Mesenchymal stem cell (in vitro differentiated cells and primary cell): ENCODE measurements at regions not wholly inside any gene's neighbourhood (a gene's known extent, or its start where the extent isn't known, plus 50 kb on each side); places are given as distances from the start of the nearest gene placed in this dataset.

Source experiments
- DNase-seq: peaks from one replicate; pipeline ENCODE4 v3.0.0-alpha.2; 2013
- H2AFZ ChIP-seq: one replicate; pipeline ENCODE4 v1.6.1; 2013; ENCODE audit warnings: low read depth, mild to moderate bottlenecking, control low read depth, inconsistent platforms, low read length, moderate library complexity
- H2AK5ac ChIP-seq: 2 replicates; pipeline ENCODE4 v1.6.1; 2013; ENCODE audit warnings: low read length, moderate library complexity, mild to moderate bottlenecking, inconsistent platforms; ENCODE audit not compliant: severe bottlenecking
- H2BK120ac ChIP-seq: one replicate; pipeline ENCODE4 v1.6.1; 2013; ENCODE audit warnings: low read depth, mild to moderate bottlenecking, inconsistent platforms, low read length, moderate library complexity
- H2BK12ac ChIP-seq, 2 experiments: one replicate each; pipeline ENCODE4 v1.6.1; 2013; ENCODE audit warnings: inconsistent platforms in 2 of 2, low read length in 2 of 2, mild to moderate bottlenecking in 2 of 2, moderate library complexity in 2 of 2, control low read depth in 1 of 2
- H2BK15ac ChIP-seq: one replicate; pipeline ENCODE4 v1.6.1; 2013; ENCODE audit warnings: mild to moderate bottlenecking, low read depth, inconsistent platforms; ENCODE audit not compliant: poor library complexity, severe bottlenecking
- H2BK5ac ChIP-seq: 2 replicates; pipeline ENCODE4 v1.6.1; 2013; ENCODE audit warnings: low read depth, mild to moderate bottlenecking, low read length, control low read depth, inconsistent platforms; ENCODE audit not compliant: poor library complexity, severe bottlenecking
- H3K14ac ChIP-seq, 2 experiments: one replicate each; pipeline ENCODE4 v1.6.1; 2013; ENCODE audit warnings: inconsistent platforms in 2 of 2, low read length in 2 of 2, control low read depth in 1 of 2, mild to moderate bottlenecking in 1 of 2, moderate library complexity in 1 of 2
- H3K18ac ChIP-seq, 2 experiments: one replicate each; pipeline ENCODE4 v1.6.1; 2013; ENCODE audit warnings: inconsistent platforms in 2 of 2, low read length in 2 of 2, control low read depth in 1 of 2, low read depth in 1 of 2, mild to moderate bottlenecking in 1 of 2
- H3K23ac ChIP-seq, 2 experiments: one replicate each; pipeline ENCODE4 v1.6.1; 2013; ENCODE audit warnings: inconsistent platforms in 2 of 2, low read length in 2 of 2, mild to moderate bottlenecking in 2 of 2, moderate library complexity in 2 of 2, control low read depth in 1 of 2
- H3K27ac ChIP-seq: 2 replicates; pipeline ENCODE4 v1.5.1; 2013; ENCODE audit warnings: mild to moderate bottlenecking, moderate library complexity, low read length, control low read depth, inconsistent platforms; ENCODE audit not compliant: poor library complexity, severe bottlenecking
- H3K27me3 ChIP-seq, 2 experiments: 2 replicates each; pipeline versions ENCODE4 v1.6.1 to v1.7.0; 2013; ENCODE audit warnings: low read length in 2 of 2, mild to moderate bottlenecking in 2 of 2, moderate library complexity in 2 of 2, control low read depth in 1 of 2, inconsistent platforms in 1 of 2; ENCODE audit not compliant: control insufficient read depth in 1 of 2, insufficient read depth in 1 of 2
- H3K36me3 ChIP-seq, 2 experiments: 2 replicates each; pipeline versions ENCODE4 v1.6.1 to v1.7.0; 2013; ENCODE audit warnings: low read length in 2 of 2, control low read depth in 1 of 2, inconsistent platforms in 1 of 2, low read depth in 1 of 2, mild to moderate bottlenecking in 1 of 2; ENCODE audit not compliant: insufficient read depth in 2 of 2, control insufficient read depth in 1 of 2
- H3K4ac ChIP-seq, 2 experiments: one replicate each; pipeline ENCODE4 v1.6.1; 2013; ENCODE audit warnings: inconsistent platforms in 2 of 2, low read length in 2 of 2, mild to moderate bottlenecking in 2 of 2, moderate library complexity in 2 of 2, control low read depth in 1 of 2, low read depth in 1 of 2
- H3K4me1 ChIP-seq: 2 replicates; pipeline ENCODE4 v1.6.1; 2013; ENCODE audit warnings: low read depth, low read length, control low read depth; ENCODE audit not compliant: control insufficient read depth, insufficient read depth
- H3K4me2 ChIP-seq: 2 replicates; pipeline ENCODE4 v1.6.1; 2013; ENCODE audit warnings: low read length, mild to moderate bottlenecking, inconsistent platforms; ENCODE audit not compliant: poor library complexity, severe bottlenecking
- H3K4me3 ChIP-seq, 2 experiments: 2 replicates each; pipeline versions ENCODE4 v1.5.1 to v1.7.0; 2013; ENCODE audit warnings: low read length in 2 of 2, mild to moderate bottlenecking in 2 of 2, control low read depth in 1 of 2, low read depth in 1 of 2; ENCODE audit not compliant: insufficient read depth in 1 of 2
- H3K79me1 ChIP-seq: replicated peaks from 2 replicates; pipeline ENCODE4 v1.6.1; 2013; ENCODE audit warnings: mild to moderate bottlenecking, control low read depth, low read length, inconsistent platforms; ENCODE audit not compliant: poor library complexity, severe bottlenecking
- H3K9ac ChIP-seq: 2 replicates; pipeline ENCODE4 v1.7.0; 2013; ENCODE audit warnings: mild to moderate bottlenecking, low read length, moderate library complexity
- H3K9me3 ChIP-seq: 2 replicates; pipeline ENCODE4 v1.7.0; 2013; ENCODE audit warnings: mild to moderate bottlenecking, low read length; ENCODE audit not compliant: control insufficient read depth
- H4K8ac ChIP-seq: one replicate; pipeline ENCODE4 v1.6.1; 2013; ENCODE audit warnings: inconsistent platforms, mild to moderate bottlenecking, low read length, moderate library complexity
- H4K91ac ChIP-seq: one replicate; pipeline ENCODE4 v1.6.1; 2013; ENCODE audit warnings: mild to moderate bottlenecking, low read length, inconsistent platforms
- WGBS: methylation state at CpG from one replicate; pipeline ENCODE4 v1.1.7; 2013; ENCODE audit warnings: mixed read lengths; 5-methylcytosine and 5-hydroxymethylcytosine counted together

- H3K9me3 ChIP-seq = no peaks in the 10 kb centered on the region
- H3K23ac ChIP-seq = no peak overlapping the region
- H3K36me3 ChIP-seq = no peaks in the 10 kb centered on the region
- no peak overlapping the region for H3K4me3 ChIP-seq
- no peak overlapping the region for H2BK12ac ChIP-seq
- H2BK5ac ChIP-seq = no peak overlapping the region
- no peak for DNase-seq
- H3K27me3 ChIP-seq = no peaks in the 10 kb centered on the region
- H3K79me1 ChIP-seq = no peaks in the 10 kb centered on the region
- no peak overlapping the region for H4K8ac ChIP-seq
- no peak overlapping the region for H2AK5ac ChIP-seq
- no peak overlapping the region for H3K4ac ChIP-seq
- H2BK120ac ChIP-seq = no peak overlapping the region
- H2AFZ ChIP-seq = no peak overlapping the region
- H3K18ac ChIP-seq = no peak overlapping the region
- H3K27ac ChIP-seq = no peak overlapping the region
- 85% methylated on average over 5 of the region's 5 CpGs for WGBS
- H3K4me2 ChIP-seq = no peak overlapping the region
- no peak overlapping the region for H2BK15ac ChIP-seq
- no peak overlapping the region for H4K91ac ChIP-seq
- peaks cover 2% of the 10 kb centered on the region for H3K4me1 ChIP-seq
- H3K14ac ChIP-seq = no peak overlapping the region
- peak overlapping the region; percentile 42 for H3K9ac ChIP-seq
These were observed 101.0 kb upstream of the STEAP1B start for GRCh38 chr7:22601003-22601402.

DNA sequence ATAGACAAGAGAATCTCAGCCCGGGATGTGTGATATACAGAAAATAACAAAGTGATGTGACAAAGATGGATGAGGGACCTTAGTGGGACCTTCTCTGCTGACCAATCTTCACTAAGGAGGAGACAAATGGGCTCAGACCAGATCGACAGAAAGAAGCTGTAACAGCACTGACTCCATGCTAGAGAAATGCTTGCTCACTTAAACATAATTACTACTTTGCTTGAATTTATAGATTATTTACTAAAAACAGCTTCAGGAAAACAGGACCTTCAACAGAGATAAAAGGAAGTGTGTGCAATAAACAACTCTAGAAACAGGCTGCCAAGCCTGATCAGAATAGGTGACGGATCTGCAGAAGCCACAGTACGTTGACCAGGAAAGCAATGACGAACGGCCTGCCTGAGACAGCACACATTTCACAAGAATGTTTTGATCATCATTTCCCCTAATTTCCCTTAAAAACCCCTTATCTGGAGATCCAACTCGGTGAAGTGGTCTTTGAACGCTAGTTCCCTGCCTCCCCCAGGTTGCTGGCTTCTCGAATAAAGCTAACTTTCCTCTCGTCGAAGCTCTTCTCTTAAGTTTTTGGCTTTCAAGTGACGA lies 98.4 kb upstream of the STEAP1B start:
- Histone ChIP-seq H4K8ac (peak overlapping the region; percentile 46), H2BK5ac (no peak overlapping the region), H4K91ac (no peak overlapping the region), H3K4me2 (no peak overlapping the region), H3K14ac (no peak overlapping the region), H3K36me3 (no peaks in the 10 kb centered on the region), H3K4me3 (no peak overlapping the region), H3K9ac (no peak overlapping the region), H3K4me1 (peaks cover 2% of the 10 kb centered on the region), H3K18ac (peak overlapping the region in 1 of 2 experiments; percentile 50), H2AK5ac (no peak overlapping the region), H2AFZ (no peak overlapping the region), H3K27ac (no peak overlapping the region), H2BK12ac (peak overlapping the region; percentile 59), H2BK120ac (peak overlapping the region; percentile 39), H3K9me3 (no peaks in the 10 kb centered on the region), H3K79me1 (no peaks in the 10 kb centered on the region), H3K27me3 (no peaks in the 10 kb centered on the region), H3K23ac (no peak overlapping the region), H3K4ac (peak overlapping the region in 1 of 2 experiments; percentile 69), H2BK15ac (no peak overlapping the region)
- 49% methylated on average over 12 of the region's 12 CpGs for WGBS
- peak; percentile 45 for DNase-seq

GRCh38 chr7:22597844-22598243 lies 97.9 kb upstream of the STEAP1B start:
- no peak overlapping the region for H4K91ac ChIP-seq
- no peak overlapping the region for H3K4me3 ChIP-seq
- H3K36me3 ChIP-seq = no peaks in the 10 kb centered on the region
- H3K9ac ChIP-seq = no peak overlapping the region
- H3K27ac ChIP-seq = no peak overlapping the region
- DNase-seq = peak; percentile 90
- H3K9me3 ChIP-seq = no peaks in the 10 kb centered on the region
- H3K14ac ChIP-seq = no peak overlapping the region
- peak overlapping the region; percentile 21 for H2BK120ac ChIP-seq
- no peak overlapping the region for H3K23ac ChIP-seq
- no peak overlapping the region for H2BK5ac ChIP-seq
- H3K79me1 ChIP-seq = no peaks in the 10 kb centered on the region
- no peak overlapping the region for H3K4me2 ChIP-seq
- H3K18ac ChIP-seq = no peak overlapping the region
- no peak overlapping the region for H2BK15ac ChIP-seq
- peaks cover 2% of the 10 kb centered on the region for H3K4me1 ChIP-seq
- H3K4ac ChIP-seq = no peak overlapping the region
- no peak overlapping the region for H2AK5ac ChIP-seq
- no peaks in the 10 kb centered on the region for H3K27me3 ChIP-seq
- 44% methylated on average over 3 of the region's 3 CpGs for WGBS
- H4K8ac ChIP-seq = no peak overlapping the region
- H2AFZ ChIP-seq = no peak overlapping the region
- H2BK12ac ChIP-seq = peak overlapping the region in 1 of 2 experiments; percentile 49

GRCh38 chr7:22596763-22597400 lies 96.9 kb upstream of the STEAP1B start:
- no peak overlapping the region for H2BK5ac ChIP-seq
- H3K4me3 ChIP-seq = no peak overlapping the region
- no peak overlapping the region for H4K91ac ChIP-seq
- no peak overlapping the region for H3K9ac ChIP-seq
- H3K4me2 ChIP-seq = no peak overlapping the region
- H2BK12ac ChIP-seq = no peak overlapping the region
- no peak overlapping the region for H2AFZ ChIP-seq
- H3K27me3 ChIP-seq = no peaks in the 10 kb centered on the region
- H3K4ac ChIP-seq = no peak overlapping the region
- 89% methylated on average over 2 of the region's 5 CpGs for WGBS
- no peak overlapping the region for H3K14ac ChIP-seq
- no peaks in the 10 kb centered on the region for H3K36me3 ChIP-seq
- H3K27ac ChIP-seq = no peak overlapping the region
- H3K23ac ChIP-seq = no peak overlapping the region
- H3K18ac ChIP-seq = no peak overlapping the region
- no peak overlapping the region for H2BK120ac ChIP-seq
- H2BK15ac ChIP-seq = no peak overlapping the region
- no peak overlapping the region for H2AK5ac ChIP-seq
- DNase-seq = no peak
- no peak overlapping the region for H4K8ac ChIP-seq
- no peaks in the 10 kb centered on the region for H3K79me1 ChIP-seq
- peaks cover 1% of the 10 kb centered on the region for H3K4me1 ChIP-seq
- no peaks in the 10 kb centered on the region for H3K9me3 ChIP-seq
